Coronary artery (tissue), 2 donors: ENCODE measurements at regions not wholly inside any gene's neighbourhood (a gene's known extent, or its start where the extent isn't known, plus 50 kb on each side); places are given as distances from the start of the nearest gene placed in this dataset.

ENCODE experiments used
- DNase-seq: peaks from one replicate; pipeline ENCODE4 v3.0.0-alpha.2; 2017; ENCODE audit warnings: low spot score
- H3K27ac ChIP-seq, 2 donors: fragments of 200-600 bp; sonication (generic); one replicate each; pipeline ENCODE4 v1.5.1; 2016 to 2019
- H3K4me3 ChIP-seq: fragments of 200-600 bp; sonication (generic); 2 replicates; pipeline ENCODE4 v1.5.1; 2016; ENCODE audit warnings: mild to moderate bottlenecking, moderate library complexity
- TF ChIP-seq, protein P1 (sequence below): fragments of 200-600 bp; sonication (generic); IDR thresholded peaks from one replicate; pipeline ENCODE4 v1.5.1; 2019; ENCODE audit warnings: antibody characterized with exemption

- Histone ChIP-seq H3K4me3 (no peak overlapping the region), H3K27ac (no peak overlapping the region)
- TF ChIP-seq, protein P1, sequence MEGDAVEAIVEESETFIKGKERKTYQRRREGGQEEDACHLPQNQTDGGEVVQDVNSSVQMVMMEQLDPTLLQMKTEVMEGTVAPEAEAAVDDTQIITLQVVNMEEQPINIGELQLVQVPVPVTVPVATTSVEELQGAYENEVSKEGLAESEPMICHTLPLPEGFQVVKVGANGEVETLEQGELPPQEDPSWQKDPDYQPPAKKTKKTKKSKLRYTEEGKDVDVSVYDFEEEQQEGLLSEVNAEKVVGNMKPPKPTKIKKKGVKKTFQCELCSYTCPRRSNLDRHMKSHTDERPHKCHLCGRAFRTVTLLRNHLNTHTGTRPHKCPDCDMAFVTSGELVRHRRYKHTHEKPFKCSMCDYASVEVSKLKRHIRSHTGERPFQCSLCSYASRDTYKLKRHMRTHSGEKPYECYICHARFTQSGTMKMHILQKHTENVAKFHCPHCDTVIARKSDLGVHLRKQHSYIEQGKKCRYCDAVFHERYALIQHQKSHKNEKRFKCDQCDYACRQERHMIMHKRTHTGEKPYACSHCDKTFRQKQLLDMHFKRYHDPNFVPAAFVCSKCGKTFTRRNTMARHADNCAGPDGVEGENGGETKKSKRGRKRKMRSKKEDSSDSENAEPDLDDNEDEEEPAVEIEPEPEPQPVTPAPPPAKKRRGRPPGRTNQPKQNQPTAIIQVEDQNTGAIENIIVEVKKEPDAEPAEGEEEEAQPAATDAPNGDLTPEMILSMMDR = no peak
- no peak for DNase-seq
Measured at GRCh38 chr5:125267636-125268248, 521.3 kb upstream of the ZNF608 start.

DNA sequence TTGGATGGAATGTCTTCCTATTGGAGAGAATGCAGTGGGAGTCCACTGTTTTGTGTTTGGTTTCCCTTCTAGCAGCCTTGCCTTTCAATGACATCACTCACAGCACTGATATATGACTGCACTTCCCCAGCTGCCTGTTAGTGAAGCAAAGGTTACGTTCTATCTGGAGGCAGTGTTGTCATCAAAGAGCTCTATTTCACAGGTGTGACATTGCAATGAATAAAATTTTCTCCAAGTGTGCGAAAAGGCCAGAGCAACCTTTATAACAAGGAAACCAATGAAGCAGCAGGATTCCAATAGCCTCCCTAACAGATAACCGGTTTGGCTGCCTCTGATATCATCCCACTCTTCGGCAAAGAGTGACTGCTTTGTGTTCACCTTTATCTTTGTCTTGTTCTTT is 523.5 kb upstream of the ZNF608 start:
- H3K4me3 ChIP-seq = no peak overlapping the region
- H3K27ac ChIP-seq = no peak overlapping the region
- TF ChIP-seq, protein P1 = no peak
- no peak for DNase-seq

DNA sequence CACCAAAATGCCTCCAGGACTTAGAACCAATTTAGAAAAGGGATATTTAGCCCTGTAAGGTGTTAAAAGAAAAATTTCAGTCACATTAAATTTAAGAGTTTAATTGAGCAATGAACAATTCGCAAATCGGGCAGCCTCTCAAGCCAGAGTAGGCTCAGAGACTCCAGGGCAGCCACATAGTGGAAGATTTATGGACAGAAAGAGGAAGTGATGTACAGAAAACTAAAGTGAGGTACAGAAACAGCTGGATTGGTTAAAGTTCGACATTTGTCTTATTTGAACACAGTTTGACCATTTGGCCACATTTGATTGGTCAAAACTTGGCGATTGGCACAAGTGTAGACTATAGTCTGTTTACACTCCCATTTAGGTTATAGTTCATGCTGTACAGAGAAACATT is 525.9 kb upstream of the ZNF608 start:
- no peak for DNase-seq
- H3K27ac ChIP-seq = no peak overlapping the region
- H3K4me3 ChIP-seq = no peak overlapping the region
- TF ChIP-seq, protein P1 = no peak

GRCh38 chr5:125274211-125274610 is 527.8 kb upstream of the ZNF608 start:
- H3K4me3 ChIP-seq = no peak overlapping the region
- no peak overlapping the region for H3K27ac ChIP-seq
- DNase-seq = no peak
- TF ChIP-seq, protein P1 = no peak

DNA sequence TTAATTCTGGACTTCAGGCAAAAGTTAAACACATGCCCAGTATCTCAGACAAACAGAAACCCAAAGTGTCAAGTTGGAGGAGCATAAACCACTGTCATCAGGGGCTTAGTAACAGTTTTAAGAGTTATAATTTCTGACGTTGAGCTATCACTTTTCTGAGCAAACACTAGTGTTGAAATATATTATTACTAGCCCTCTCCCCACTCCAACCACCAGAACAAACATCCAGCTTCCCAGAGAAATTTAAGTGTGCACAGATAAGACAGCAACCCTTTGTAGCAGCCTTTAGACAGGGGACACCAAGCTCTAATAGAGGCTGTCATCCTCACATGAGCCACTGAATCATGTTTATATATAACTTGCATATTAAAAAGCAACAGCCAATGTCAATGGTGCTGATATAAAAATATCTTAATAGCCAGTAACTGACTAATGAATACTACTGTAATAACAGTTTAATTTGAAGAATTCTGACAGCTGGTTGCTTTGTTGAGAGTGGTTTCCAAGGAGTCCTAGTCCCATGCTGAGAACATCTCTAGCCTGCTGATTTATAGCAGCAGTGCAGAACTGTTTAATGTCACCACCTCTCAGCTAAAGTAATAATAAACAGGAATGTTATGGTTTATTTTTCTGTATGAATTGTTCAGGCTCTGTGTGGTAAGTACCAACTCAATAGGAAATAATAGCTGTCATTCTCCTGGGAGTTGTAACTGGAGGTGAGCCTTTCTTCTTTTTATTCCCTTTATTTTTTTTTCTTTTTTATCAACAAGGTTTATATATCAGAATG is 528.7 kb upstream of the ZNF608 start:
- H3K4me3 ChIP-seq = no peak overlapping the region
- TF ChIP-seq, protein P1 = no peak
- H3K27ac ChIP-seq = no peak overlapping the region
- DNase-seq = no peak

GRCh38 chr5:125275725-125276090 is 529.3 kb upstream of the ZNF608 start:
- TF ChIP-seq, protein P1 = no peak
- no peak for DNase-seq
- Histone ChIP-seq H3K27ac (no peak overlapping the region), H3K4me3 (no peak overlapping the region)

DNA sequence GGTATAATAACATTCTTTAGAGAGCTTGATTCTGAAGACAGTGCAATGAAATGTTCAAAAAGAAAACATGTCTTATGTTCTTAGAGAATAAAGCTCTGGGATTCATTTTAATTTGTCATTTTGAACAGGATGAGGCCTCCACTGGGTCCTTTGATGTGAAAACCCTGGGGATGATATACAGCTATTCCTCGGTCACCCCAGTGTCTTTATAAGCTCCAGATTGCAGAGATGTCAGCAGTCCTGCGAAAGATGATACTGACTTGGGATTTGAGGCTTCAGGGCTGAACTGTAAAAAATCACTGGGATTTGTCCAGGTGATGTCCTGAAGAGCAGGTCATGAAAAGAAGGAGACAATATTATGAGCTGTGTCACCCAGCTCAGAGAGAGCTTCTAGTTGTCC is 529.7 kb upstream of the ZNF608 start:
- Histone ChIP-seq H3K4me3 (no peak overlapping the region), H3K27ac (no peak overlapping the region)
- DNase-seq = no peak
- TF ChIP-seq, protein P1 = no peak
